IgD-negative memory B cell (primary cell): ENCODE measurements at regions not wholly inside any gene's neighbourhood (a gene's known extent, or its start where the extent isn't known, plus 50 kb on each side); places are given as distances from the start of the nearest gene placed in this dataset.
A peak's percentile ranks its signal among the peaks of the same experiment; 100 is the strongest.

ENCODE experiments used
- H3K27ac Mint-ChIP-seq, 3 donors: one replicate each; pipeline ENCODE4 v1.8.0; 2020 to 2022; ENCODE audit warnings: mild to moderate bottlenecking in 3 of 3, mixed read lengths in 3 of 3, moderate library complexity in 1 of 3
- H3K27me3 Mint-ChIP-seq: one replicate; pipeline ENCODE4 v1.8.0; 2021; ENCODE audit warnings: mixed read lengths
- H3K36me3 Mint-ChIP-seq: one replicate; pipeline ENCODE4 v1.8.0; 2020; ENCODE audit warnings: mild to moderate bottlenecking, mixed read lengths
- H3K4me1 Mint-ChIP-seq, 3 donors: one replicate each; pipeline ENCODE4 v1.8.0; 2020 to 2022; ENCODE audit warnings: mixed read lengths in 3 of 3, mild to moderate bottlenecking in 1 of 3
- H3K4me3 Mint-ChIP-seq, 4 donors: one replicate each; pipeline ENCODE4 v1.8.0; 2020 to 2022; ENCODE audit warnings: mild to moderate bottlenecking in 4 of 4, mixed read lengths in 4 of 4, moderate library complexity in 3 of 4
- H3K9me3 Mint-ChIP-seq, 3 donors: one replicate each; pipeline ENCODE4 v1.8.0; 2020 to 2021; ENCODE audit warnings: mixed read lengths in 3 of 3, mild to moderate bottlenecking in 1 of 3

- H3K4me1 Mint-ChIP-seq: peaks cover 0 to 2% (median 0%) of the 10 kb centered on the region in 3 donors
- H3K9me3 Mint-ChIP-seq: peaks cover 0 to 7% (median 2%) of the 10 kb centered on the region in 3 donors
- no peaks in the 10 kb centered on the region for H3K36me3 Mint-ChIP-seq
- H3K4me3 Mint-ChIP-seq: no peak overlapping the region
- H3K27ac Mint-ChIP-seq: peak overlapping the region in 1 of 3 donors; percentile 22
- H3K27me3 Mint-ChIP-seq: no peaks in the 10 kb centered on the region
Measured at GRCh38 chr5:3825531-3826451, 230.2 kb downstream of the IRX1 start.

- Mint-ChIP-seq H3K4me1 (no peaks in the 10 kb centered on the region), H3K9me3 (peaks cover 0 to 7% (median 2%) of the 10 kb centered on the region in 3 donors), H3K27me3 (no peaks in the 10 kb centered on the region), H3K27ac (no peak overlapping the region), H3K36me3 (no peaks in the 10 kb centered on the region), H3K4me3 (no peak overlapping the region)
Measured at GRCh38 chr5:3827624-3828023, 232.0 kb downstream of the IRX1 start.

GRCh38 chr5:3828761-3829160, 233.1 kb downstream of the IRX1 start:
- H3K4me1 Mint-ChIP-seq: no peaks in the 10 kb centered on the region

GRCh38 chr5:3833566-3833965, 237.9 kb downstream of the IRX1 start:
- H3K9me3 Mint-ChIP-seq: peaks cover 0 to 5% (median 2%) of the 10 kb centered on the region in 3 donors
- H3K36me3 Mint-ChIP-seq: no peaks in the 10 kb centered on the region
- H3K4me3 Mint-ChIP-seq: no peak overlapping the region
- H3K27ac Mint-ChIP-seq: no peak overlapping the region
- no peaks in the 10 kb centered on the region for H3K27me3 Mint-ChIP-seq
- H3K4me1 Mint-ChIP-seq: no peaks in the 10 kb centered on the region

More at GRCh38 chr5:3828761-3829160, 233.1 kb downstream of the IRX1 start:
- Mint-ChIP-seq H3K27me3 (no peaks in the 10 kb centered on the region), H3K9me3 (peaks cover 0 to 5% (median 2%) of the 10 kb centered on the region in 3 donors), H3K4me3 (no peak overlapping the region), H3K27ac (no peak overlapping the region), H3K36me3 (no peaks in the 10 kb centered on the region)

GRCh38 chr5:3835811-3836210, 240.2 kb downstream of the IRX1 start:
- H3K9me3 Mint-ChIP-seq: peaks cover 0 to 4% (median 3%) of the 10 kb centered on the region in 3 donors
- no peaks in the 10 kb centered on the region for H3K27me3 Mint-ChIP-seq
- H3K36me3 Mint-ChIP-seq: no peaks in the 10 kb centered on the region
- H3K27ac Mint-ChIP-seq: peak overlapping the region in 2 of 3 donors; percentile 50 to 83
- H3K4me1 Mint-ChIP-seq: no peaks in the 10 kb centered on the region
- H3K4me3 Mint-ChIP-seq: no peak overlapping the region

GRCh38 chr5:3836528-3836927, 240.9 kb downstream of the IRX1 start:
- no peaks in the 10 kb centered on the region for H3K27me3 Mint-ChIP-seq
- no peak overlapping the region for H3K27ac Mint-ChIP-seq
- H3K9me3 Mint-ChIP-seq: peaks cover 0 to 4% (median 4%) of the 10 kb centered on the region in 3 donors
- no peaks in the 10 kb centered on the region for H3K4me1 Mint-ChIP-seq
- no peaks in the 10 kb centered on the region for H3K36me3 Mint-ChIP-seq
- no peak overlapping the region for H3K4me3 Mint-ChIP-seq

GRCh38 chr5:3837506-3837905, 241.9 kb downstream of the IRX1 start:
- no peaks in the 10 kb centered on the region for H3K4me1 Mint-ChIP-seq
- no peaks in the 10 kb centered on the region for H3K27me3 Mint-ChIP-seq
- H3K4me3 Mint-ChIP-seq: no peak overlapping the region
- H3K36me3 Mint-ChIP-seq: no peaks in the 10 kb centered on the region
- H3K9me3 Mint-ChIP-seq: peaks cover 0 to 7% (median 4%) of the 10 kb centered on the region in 3 donors
- H3K27ac Mint-ChIP-seq: no peak overlapping the region

GRCh38 chr5:3839151-3839550, 243.5 kb downstream of the IRX1 start:
- Mint-ChIP-seq H3K27me3 (no peaks in the 10 kb centered on the region), H3K9me3 (peaks cover 0 to 9% (median 4%) of the 10 kb centered on the region in 3 donors), H3K27ac (no peak overlapping the region), H3K4me3 (no peak overlapping the region), H3K4me1 (no peaks in the 10 kb centered on the region), H3K36me3 (no peaks in the 10 kb centered on the region)

GRCh38 chr5:3842591-3842990, 247.0 kb downstream of the IRX1 start:
- H3K9me3 Mint-ChIP-seq: peaks cover 0 to 10% (median 7%) of the 10 kb centered on the region in 3 donors
- H3K4me1 Mint-ChIP-seq: no peaks in the 10 kb centered on the region
- no peak overlapping the region for H3K4me3 Mint-ChIP-seq
- no peaks in the 10 kb centered on the region for H3K36me3 Mint-ChIP-seq
- H3K27me3 Mint-ChIP-seq: no peaks in the 10 kb centered on the region
- H3K27ac Mint-ChIP-seq: peak overlapping the region in 1 of 3 donors; percentile 74

- Mint-ChIP-seq H3K9me3 (peaks cover 0 to 8% (median 7%) of the 10 kb centered on the region in 3 donors), H3K36me3 (no peaks in the 10 kb centered on the region), H3K27me3 (no peaks in the 10 kb centered on the region), H3K4me1 (no peaks in the 10 kb centered on the region), H3K4me3 (no peak overlapping the region), H3K27ac (no peak overlapping the region)
Measured at GRCh38 chr5:3843706-3844105, 248.1 kb downstream of the IRX1 start.

- peaks cover under 1 to 8% (median 7%) of the 10 kb centered on the region in 3 donors for H3K9me3 Mint-ChIP-seq
- H3K4me1 Mint-ChIP-seq: no peaks in the 10 kb centered on the region
Measured at GRCh38 chr5:3844266-3844665, 248.6 kb downstream of the IRX1 start.

GRCh38 chr5:3845230-3845629, 249.6 kb downstream of the IRX1 start:
- Mint-ChIP-seq H3K27me3 (no peaks in the 10 kb centered on the region), H3K9me3 (peaks cover 1 to 8% (median 7%) of the 10 kb centered on the region in 3 donors), H3K4me3 (no peak overlapping the region), H3K36me3 (no peaks in the 10 kb centered on the region), H3K4me1 (no peaks in the 10 kb centered on the region), H3K27ac (no peak overlapping the region)

More at GRCh38 chr5:3844266-3844665, 248.6 kb downstream of the IRX1 start:
- Mint-ChIP-seq H3K27ac (no peak overlapping the region), H3K4me3 (no peak overlapping the region), H3K36me3 (no peaks in the 10 kb centered on the region), H3K27me3 (no peaks in the 10 kb centered on the region)

GRCh38 chr5:3852161-3852916, 256.7 kb downstream of the IRX1 start:
- Mint-ChIP-seq H3K27ac (no peak overlapping the region), H3K36me3 (no peaks in the 10 kb centered on the region), H3K4me3 (no peak overlapping the region), H3K4me1 (peaks cover 0 to 2% (median 0%) of the 10 kb centered on the region in 3 donors), H3K9me3 (peaks cover 0 to 2% (median 1%) of the 10 kb centered on the region in 3 donors), H3K27me3 (no peaks in the 10 kb centered on the region)

GRCh38 chr5:3853362-3853761, 257.7 kb downstream of the IRX1 start:
- Mint-ChIP-seq H3K36me3 (no peaks in the 10 kb centered on the region), H3K27ac (no peak overlapping the region), H3K27me3 (no peaks in the 10 kb centered on the region), H3K9me3 (peaks cover 0 to 4% (median 2%) of the 10 kb centered on the region in 3 donors), H3K4me3 (no peak overlapping the region), H3K4me1 (peaks cover 0 to 2% (median 0%) of the 10 kb centered on the region in 3 donors)

GRCh38 chr5:3854188-3854821, 258.7 kb downstream of the IRX1 start:
- no peaks in the 10 kb centered on the region for H3K27me3 Mint-ChIP-seq
- H3K4me3 Mint-ChIP-seq: no peak overlapping the region
- peaks cover 1% of the 10 kb centered on the region for H3K36me3 Mint-ChIP-seq
- no peak overlapping the region for H3K27ac Mint-ChIP-seq
- H3K9me3 Mint-ChIP-seq: peaks cover 3 to 4% (median 4%) of the 10 kb centered on the region in 3 donors
- H3K4me1 Mint-ChIP-seq: peaks cover 0 to 2% (median 0%) of the 10 kb centered on the region in 3 donors
